NCI-H460 (cell line): ENCODE measurements at regions not wholly inside any gene's neighbourhood (a gene's known extent, or its start where the extent isn't known, plus 50 kb on each side); places are given as distances from the start of the nearest gene placed in this dataset.
A peak's percentile ranks its signal among the peaks of the same experiment; 100 is the strongest.
"Not testable (repeated sequence)": the region's sequence is repeated elsewhere in the genome, so short reads cannot be mapped to it uniquely, and the experiment has no call there.

Experiments
- DNase-seq: peaks from one replicate; pipeline ENCODE4 v3.0.0-alpha.2; 2016; ENCODE audit warnings: low read depth; ENCODE audit errors: extremely low read depth

- no peak for DNase-seq
Measured at GRCh38 chrX:3963980-3964379, 250.5 kb upstream of the PRKX start.

DNA sequence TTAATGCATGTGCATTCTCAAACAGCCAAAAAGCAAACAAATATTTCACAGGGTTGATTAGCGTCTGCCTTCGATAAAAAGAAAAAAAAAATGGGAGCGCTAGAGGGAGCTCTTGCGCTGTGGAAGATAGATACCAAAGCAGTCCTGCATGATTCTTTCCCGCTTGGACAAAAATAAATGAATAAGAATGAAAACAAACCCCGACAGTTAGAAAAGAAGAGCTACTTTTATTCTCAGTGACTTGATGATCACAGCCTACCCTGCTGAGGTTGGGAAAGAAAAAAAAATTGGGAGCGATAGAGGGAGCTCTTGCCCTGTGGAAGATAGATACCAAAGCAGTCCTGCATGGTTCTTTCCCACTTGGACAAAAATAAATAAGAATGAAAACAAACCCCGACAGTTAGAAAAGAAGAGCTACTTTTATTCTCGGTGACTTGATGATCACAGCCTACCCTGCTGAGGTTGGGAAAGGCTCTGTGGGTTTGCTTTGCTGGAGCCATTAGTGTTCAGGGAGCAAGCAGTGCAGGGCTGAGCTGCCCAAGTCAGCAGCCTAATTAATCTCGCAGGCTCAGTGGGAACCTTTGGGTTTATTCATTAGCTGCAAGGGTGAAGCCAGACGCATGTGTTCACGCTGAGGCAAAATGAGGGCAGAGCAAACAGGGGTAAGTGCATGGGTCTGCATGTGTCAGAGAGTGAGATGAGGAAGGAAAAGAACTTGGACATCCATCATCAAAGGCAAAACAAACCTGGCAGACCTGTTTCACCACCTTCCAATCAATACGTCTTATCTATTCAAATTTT lies 249.3 kb upstream of the PRKX start:
- peak; percentile 12 for DNase-seq

DNA sequence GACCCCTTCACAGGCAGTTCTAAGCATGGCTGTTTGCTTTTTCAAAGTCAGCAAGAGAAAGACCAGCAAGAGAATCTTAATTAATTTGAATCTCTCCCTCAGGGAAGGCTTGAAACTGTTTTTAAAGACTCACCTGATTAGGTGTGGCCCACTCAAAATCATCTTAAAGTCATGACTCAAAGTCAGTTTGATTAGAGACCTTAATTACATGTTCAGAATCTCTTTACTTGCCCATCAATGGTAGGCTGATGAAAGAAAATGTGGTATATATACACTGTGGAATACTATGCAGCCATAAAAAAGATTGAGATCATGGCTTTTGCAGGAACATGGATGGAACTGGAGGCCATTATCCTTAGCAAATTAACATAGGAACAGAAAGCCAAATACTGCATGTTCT lies 247.5 kb upstream of the PRKX start:
- DNase-seq, result no peak

- DNase-seq, result no peak
Measured at GRCh38 chrX:3951859-3952258, 238.4 kb upstream of the PRKX start.

DNA sequence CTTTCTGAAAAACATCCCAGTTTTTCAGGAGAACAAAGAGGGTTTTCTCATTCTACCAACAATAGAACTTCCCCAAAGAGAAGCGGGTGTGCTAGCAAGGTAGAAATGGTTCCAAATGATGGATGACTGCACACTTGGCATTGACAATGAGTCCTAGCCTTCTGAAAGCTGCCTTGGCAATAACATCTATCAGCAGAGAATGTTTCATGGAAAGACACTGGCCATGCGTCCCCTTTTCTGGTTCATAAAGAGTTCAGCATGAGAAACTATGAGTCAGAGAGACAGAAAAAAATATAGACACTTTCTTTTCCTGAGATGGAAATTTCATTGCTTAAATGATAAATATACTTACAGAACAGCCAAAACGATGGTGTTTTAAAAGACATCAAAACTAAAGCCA lies 236.9 kb upstream of the PRKX start:
- DNase-seq, result no peak

GRCh38 chrX:3943965-3944364 lies 230.5 kb upstream of the PRKX start:
- DNase-seq, result no peak

GRCh38 chrX:3940000-3940610 lies 226.7 kb upstream of the PRKX start:
- DNase-seq, result peak; percentile 15

GRCh38 chrX:3938587-3938986 lies 225.1 kb upstream of the PRKX start:
- no peak for DNase-seq

DNA sequence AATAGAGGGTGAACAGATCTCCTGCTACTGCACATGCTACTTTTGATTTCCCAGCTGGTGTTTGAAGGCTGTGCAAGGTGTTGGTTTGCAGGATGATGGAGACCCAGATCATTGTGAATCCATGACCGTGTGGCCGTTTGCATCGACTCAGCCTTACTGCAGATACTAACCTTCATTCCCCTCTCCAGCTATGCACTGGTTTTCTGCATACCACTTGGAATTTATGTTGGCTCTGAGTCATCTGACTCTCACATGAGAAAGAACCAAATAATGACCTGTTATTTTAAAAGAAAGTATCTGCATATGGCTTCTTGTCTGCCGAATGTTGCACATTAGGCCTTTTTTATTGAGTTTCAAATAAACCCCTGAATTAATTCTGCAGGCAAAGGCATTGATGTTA lies 221.7 kb upstream of the PRKX start:
- DNase-seq, result not testable (repeated sequence)

DNA sequence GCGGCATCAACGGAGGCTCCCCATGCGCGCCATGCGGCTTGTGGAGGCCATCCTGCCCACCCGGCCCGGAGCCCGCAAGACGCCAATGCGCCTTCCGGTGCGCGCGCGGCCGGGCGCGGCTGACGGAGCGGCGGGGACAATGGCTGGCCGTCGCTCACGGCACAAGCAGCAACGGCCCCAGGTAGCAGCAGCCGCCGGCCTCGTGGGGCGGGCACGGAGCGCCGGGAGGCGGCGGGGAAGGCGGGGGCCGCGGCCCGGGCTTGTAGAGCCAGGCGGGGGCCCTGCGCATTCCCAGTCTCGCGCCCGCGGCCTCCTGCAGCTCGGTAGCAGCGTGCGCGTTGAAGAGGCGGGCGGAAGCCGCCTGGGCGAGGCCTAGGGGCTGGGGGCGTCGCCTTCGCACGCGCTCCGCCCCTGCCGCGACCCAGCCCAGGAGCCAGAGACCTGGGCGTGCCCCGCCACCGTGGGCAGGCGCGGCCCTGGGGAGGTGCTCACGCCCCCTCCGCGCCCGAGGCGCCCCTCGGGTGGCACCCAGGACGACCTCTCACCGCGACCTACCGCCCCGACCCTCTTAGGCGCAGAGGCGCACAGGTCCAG lies 207.1 kb upstream of the PRKX start:
- not testable (repeated sequence) for DNase-seq

DNA sequence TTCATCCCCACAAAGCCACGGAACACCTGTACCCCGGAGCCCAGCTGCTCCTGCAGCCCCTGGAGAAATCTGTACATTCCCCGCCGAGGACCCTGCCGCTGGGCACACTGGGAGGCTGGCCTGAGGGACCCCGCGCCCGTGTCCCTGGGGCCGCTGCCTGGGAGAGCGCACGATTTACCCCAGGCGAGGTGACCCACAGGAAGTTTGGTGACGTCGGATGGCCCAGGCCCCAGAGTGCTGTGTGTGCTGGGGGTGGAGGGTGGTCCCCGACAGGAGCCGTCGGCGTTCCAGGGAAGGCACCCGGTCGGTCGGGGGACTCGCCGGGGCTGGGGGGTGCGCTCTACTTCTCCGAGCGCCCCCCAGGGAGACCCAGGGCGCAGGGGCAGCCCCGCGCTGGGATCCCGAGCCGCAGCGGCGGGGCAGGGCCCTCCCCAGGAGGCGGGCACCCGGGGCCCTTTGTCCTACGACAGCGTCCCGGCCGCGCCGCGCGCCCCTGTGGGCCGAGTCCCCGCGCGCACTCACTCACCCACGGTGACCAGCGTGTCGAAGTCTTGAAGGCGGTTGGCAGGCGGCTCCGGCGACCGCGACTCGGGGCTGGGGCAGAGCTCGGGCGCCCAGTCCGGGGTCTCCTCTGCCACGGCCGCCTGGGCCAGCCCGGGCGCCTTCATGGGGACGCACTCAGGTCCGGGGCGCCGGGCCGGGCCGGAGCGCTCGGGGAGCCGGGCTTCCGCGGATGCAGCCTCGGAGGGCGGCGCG lies 206.4 kb upstream of the PRKX start:
- DNase-seq, result not testable (repeated sequence)

GRCh38 chrX:3914813-3915212 lies 201.4 kb upstream of the PRKX start:
- not testable (repeated sequence) for DNase-seq

DNA sequence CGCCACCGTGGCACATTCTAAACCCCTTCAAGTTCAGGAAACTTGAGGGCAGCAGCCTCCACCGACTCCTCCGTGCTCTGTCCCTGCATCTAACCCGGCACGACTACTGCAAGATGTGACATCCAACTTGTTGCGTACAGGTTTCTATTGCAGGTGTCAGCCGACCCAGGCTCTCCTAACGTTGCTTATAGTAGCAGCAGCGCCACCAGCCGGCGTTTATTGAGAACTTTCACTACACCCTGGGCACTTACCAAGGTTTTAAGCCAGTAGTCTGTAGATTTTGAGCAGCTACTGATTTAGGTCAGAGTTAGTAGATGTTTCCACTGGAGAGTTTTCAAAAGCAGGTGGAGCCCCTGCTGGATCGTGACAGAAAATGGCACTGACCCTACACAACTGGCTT lies 200.6 kb upstream of the PRKX start:
- not testable (repeated sequence) for DNase-seq

GRCh38 chrX:3911012-3911411 lies 197.6 kb upstream of the PRKX start:
- not testable (repeated sequence) for DNase-seq

- not testable (repeated sequence) for DNase-seq
Measured at GRCh38 chrX:3910611-3911010, 197.2 kb upstream of the PRKX start.

DNA sequence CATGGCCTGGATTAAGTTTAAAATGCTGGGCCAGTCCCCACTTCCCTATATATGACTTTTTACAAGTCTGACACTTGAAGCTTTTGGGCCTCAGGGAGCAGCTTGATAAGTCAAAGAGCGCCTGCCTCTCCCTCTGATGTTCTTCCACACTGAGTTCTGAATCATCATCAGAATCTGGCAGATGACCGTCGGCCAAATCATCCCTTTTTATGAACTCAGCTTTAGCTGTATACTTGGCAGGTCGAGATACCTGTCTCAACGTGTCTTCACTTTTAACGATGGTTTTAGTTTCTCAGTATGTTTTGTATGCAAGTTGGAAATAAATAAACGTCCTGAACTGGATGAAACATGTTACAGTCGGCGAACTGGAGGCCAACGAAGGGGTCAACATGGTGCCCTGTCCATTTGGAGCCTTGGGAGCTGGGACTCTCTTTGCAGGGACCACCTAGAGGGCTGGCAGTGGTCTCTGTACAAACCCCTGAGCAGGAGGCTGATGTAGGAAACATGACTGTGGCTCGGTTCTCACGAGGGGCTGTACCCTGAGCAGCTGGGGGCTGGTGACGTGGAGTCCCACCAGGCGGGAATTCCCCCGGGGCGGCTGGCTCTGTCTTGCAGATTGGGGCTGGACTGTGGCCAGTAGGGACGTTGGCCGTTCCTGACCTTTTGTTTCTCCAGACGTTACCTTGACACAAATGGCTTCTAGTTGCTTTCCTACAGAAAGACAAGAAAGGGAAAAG lies 192.2 kb upstream of the PRKX start:
- DNase-seq, result not testable (repeated sequence)

DNA sequence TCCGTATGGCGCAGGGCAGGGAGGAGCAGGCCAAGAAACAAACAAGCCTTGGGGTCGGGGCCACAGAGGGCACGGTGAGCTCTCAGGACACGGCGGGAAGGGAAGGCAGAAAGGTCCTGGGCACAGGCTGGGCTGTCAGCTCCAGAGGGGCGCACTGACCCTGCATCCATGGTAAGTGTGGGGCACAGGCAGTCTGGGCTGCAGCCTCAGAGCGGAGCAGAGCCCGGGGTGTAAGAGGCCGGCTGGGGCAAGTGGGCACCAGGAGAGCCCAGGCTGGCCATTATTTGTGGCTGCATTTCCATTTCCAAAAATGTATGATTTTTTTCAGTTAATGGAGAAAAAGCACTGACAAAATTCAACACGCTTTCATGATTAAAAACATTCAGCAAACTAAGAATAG lies 188.8 kb upstream of the PRKX start:
- not testable (repeated sequence) for DNase-seq

DNA sequence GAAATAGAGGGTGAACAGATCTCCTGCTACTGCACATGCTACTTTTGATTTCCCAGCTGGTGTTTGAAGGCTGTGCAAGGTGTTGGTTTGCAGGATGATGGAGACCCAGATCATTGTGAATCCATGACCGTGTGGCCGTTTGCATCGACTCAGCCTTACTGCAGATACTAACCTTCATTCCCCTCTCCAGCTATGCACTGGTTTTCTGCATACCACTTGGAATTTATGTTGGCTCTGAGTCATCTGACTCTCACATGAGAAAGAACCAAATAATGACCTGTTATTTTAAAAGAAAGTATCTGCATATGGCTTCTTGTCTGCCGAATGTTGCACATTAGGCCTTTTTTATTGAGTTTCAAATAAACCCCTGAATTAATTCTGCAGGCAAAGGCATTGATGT lies 183.3 kb upstream of the PRKX start:
- DNase-seq, result not testable (repeated sequence)

GRCh38 chrX:3882553-3882920 lies 169.1 kb upstream of the PRKX start:
- not testable (repeated sequence) for DNase-seq

- not testable (repeated sequence) for DNase-seq
Measured at GRCh38 chrX:3881898-3882552, 168.6 kb upstream of the PRKX start.
